Activated T-cell treated with anti-CD3 and anti-CD28 coated beads, Interleukin-2, amount 50 U/mL, for 72 hours (primary cell): ENCODE measurements at regions not wholly inside any gene's neighbourhood (a gene's known extent, or its start where the extent isn't known, plus 50 kb on each side); places are given as distances from the start of the nearest gene placed in this dataset.
"Not testable (repeated sequence)": the region's sequence is repeated elsewhere in the genome, so short reads cannot be mapped to it uniquely, and the experiment has no call there.

ENCODE experiments used
- ATAC-seq, 2 donors: fragments of 150-1000 bp; cut with Tn5 transposase; replicated peaks in 1 of 2; 2 replicates each; pipeline ENCODE4 v1.10.0; 2021; ENCODE audit warnings: moderate library complexity in 2 of 2, mild to moderate bottlenecking in 1 of 2
- DNase-seq, 2 donors: peaks; one replicate each; pipeline ENCODE4 v3.0.0; 2021 to 2022; ENCODE audit warnings: mixed read lengths in 1 of 2
- H3K27ac Mint-ChIP-seq: one replicate; pipeline ENCODE4 v1.8.0; 2022; ENCODE audit warnings: mild to moderate bottlenecking, moderate library complexity, mixed read lengths
- H3K27me3 Mint-ChIP-seq: one replicate; pipeline ENCODE4 v1.8.0; 2022; ENCODE audit warnings: low read depth, mixed read lengths
- H3K36me3 Mint-ChIP-seq, 2 donors: one replicate each; pipeline ENCODE4 v1.8.0; 2022; ENCODE audit warnings: mixed read lengths in 2 of 2, mild to moderate bottlenecking in 1 of 2; ENCODE audit not compliant: insufficient read depth in 2 of 2
- H3K4me1 Mint-ChIP-seq: one replicate; pipeline ENCODE4 v1.8.0; 2022; ENCODE audit warnings: low read depth, mixed read lengths
- H3K4me3 Mint-ChIP-seq, 2 donors: one replicate each; pipeline ENCODE4 v1.8.0; 2022; ENCODE audit warnings: mild to moderate bottlenecking in 2 of 2, mixed read lengths in 2 of 2, moderate library complexity in 2 of 2
- H3K9me3 Mint-ChIP-seq, 2 donors: one replicate each; pipeline ENCODE4 v1.8.0; 2022; ENCODE audit warnings: mixed read lengths in 2 of 2

- DNase-seq (no peak), ATAC-seq (no peak)
- no peak overlapping the region for H3K27ac Mint-ChIP-seq
- no peak overlapping the region for H3K4me3 Mint-ChIP-seq
- H3K27me3 Mint-ChIP-seq: peaks cover 40% of the 10 kb centered on the region
- no peaks in the 10 kb centered on the region for H3K36me3 Mint-ChIP-seq
- no peaks in the 10 kb centered on the region for H3K4me1 Mint-ChIP-seq
- no peaks in the 10 kb centered on the region for H3K9me3 Mint-ChIP-seq
These were observed 62.6 kb upstream of the HAND1 start for GRCh38 chr5:154540600-154540999.

DNA sequence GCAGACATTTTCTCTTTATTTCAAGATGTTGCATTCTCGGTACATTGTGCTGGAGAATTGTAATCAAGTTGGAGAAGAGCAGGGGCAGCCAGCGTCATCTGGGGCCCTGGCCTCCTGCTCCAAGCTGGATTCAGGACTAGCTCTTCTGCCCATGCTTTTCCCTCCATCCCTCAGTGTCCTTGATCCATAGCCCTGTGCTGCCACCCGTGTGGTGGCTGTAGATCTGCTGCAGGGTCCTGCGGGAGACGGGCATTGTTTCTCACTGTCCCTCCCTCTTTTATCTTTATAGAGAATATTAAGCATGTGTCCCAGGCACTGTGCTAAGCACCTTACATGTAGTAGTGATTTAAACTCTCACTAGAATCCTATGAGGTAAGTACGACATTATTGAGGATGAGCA, 60.5 kb upstream of the HAND1 start:
- no peak for DNase-seq
- Mint-ChIP-seq H3K27me3 (peaks cover 44% of the 10 kb centered on the region), H3K27ac (no peak overlapping the region), H3K4me1 (no peaks in the 10 kb centered on the region), H3K9me3 (no peaks in the 10 kb centered on the region), H3K4me3 (no peak overlapping the region), H3K36me3 (no peaks in the 10 kb centered on the region)
- ATAC-seq: no peak

DNA sequence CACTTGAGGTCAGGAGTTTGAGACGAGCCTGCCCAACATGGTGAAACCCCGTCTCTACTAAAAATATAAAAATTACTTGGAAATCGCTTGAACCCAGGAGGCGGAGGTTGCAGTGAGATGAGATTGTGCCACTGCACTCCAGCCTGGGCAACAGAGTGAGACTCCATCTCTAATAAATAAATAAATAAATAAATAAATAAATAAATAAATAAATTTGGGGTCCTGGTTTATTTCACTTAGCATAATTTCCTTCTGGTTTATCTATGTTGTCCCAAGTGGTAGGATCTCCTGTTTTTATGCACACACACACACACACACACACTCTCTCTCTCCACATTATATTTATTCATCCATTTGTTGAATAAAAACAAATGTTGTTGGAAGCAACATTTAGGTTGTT, 58.4 kb upstream of the HAND1 start:
- H3K4me3 Mint-ChIP-seq, H3K4me1 Mint-ChIP-seq, H3K27ac Mint-ChIP-seq, ATAC-seq, H3K9me3 Mint-ChIP-seq, H3K36me3 Mint-ChIP-seq, DNase-seq: not testable (repeated sequence)
- H3K27me3 Mint-ChIP-seq: peaks cover 27% of the 10 kb centered on the region

DNA sequence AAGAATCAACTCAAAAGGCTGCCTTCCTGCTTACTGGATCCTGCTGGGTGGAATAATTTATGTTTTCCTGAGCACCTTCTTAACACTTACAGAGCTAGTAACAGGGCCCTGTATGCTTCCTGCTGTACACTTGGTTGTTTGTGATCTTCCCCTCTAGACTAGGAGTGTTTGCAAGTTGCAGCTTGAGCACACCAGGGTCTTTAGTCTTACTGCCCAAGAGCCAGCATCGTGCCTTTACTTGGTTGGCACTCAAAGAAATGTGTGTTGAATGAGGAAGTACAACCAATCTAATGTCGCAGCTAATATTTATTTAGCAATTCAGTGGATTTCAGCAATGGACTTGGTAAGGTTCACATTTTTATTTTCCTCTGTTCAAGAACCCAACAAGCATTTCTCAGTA, 57.5 kb upstream of the HAND1 start:
- Mint-ChIP-seq H3K27ac (no peak overlapping the region), H3K9me3 (peaks cover 0 to 2% of the 10 kb centered on the region in 2 donors), H3K36me3 (no peaks in the 10 kb centered on the region), H3K4me1 (no peaks in the 10 kb centered on the region), H3K4me3 (no peak overlapping the region), H3K27me3 (peaks cover 30% of the 10 kb centered on the region)
- ATAC-seq: no peak
- no peak for DNase-seq

DNA sequence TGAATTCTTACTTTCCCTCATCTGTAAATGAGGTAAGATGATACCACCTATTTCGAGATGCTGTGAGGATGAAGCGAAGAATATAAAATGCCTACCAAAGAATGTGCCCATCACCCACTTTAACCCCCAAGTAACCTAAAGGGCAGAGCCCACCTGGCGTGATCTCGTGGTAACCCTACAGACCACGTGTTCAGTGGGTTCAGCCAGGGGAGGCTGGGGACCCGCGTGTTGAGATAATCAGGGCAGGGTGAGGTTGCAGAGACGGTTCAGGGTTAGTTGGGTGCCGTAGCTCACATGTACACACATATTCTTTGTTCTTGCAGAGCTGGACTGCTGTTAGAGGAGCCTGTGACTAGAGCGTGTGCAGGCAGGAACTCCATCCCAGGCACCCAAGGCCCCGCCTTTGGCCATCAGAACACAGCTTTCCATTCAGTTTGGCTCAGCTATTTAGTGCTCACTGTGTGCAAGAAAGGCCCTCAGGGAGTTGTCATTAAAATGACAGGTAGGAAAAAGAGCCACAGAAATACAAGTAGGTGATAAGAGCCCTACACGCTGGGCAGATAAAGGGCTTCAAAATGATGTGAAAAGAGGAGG, 56.5 kb upstream of the HAND1 start:
- no peak overlapping the region for H3K27ac Mint-ChIP-seq
- no peaks in the 10 kb centered on the region for H3K4me1 Mint-ChIP-seq
- peaks cover 0 to 2% of the 10 kb centered on the region in 2 donors for H3K9me3 Mint-ChIP-seq
- peaks cover 30% of the 10 kb centered on the region for H3K27me3 Mint-ChIP-seq
- no peaks in the 10 kb centered on the region for H3K36me3 Mint-ChIP-seq
- ATAC-seq (no peak), DNase-seq (no peak)
- no peak overlapping the region for H3K4me3 Mint-ChIP-seq

GRCh38 chr5:154529282-154529681, 51.3 kb upstream of the HAND1 start:
- ATAC-seq (no peak), DNase-seq (no peak)
- H3K4me3 Mint-ChIP-seq: no peak overlapping the region
- H3K27ac Mint-ChIP-seq: no peak overlapping the region
- peaks cover 0 to 2% of the 10 kb centered on the region in 2 donors for H3K9me3 Mint-ChIP-seq
- no peaks in the 10 kb centered on the region for H3K36me3 Mint-ChIP-seq
- peaks cover 25% of the 10 kb centered on the region for H3K27me3 Mint-ChIP-seq
- no peaks in the 10 kb centered on the region for H3K4me1 Mint-ChIP-seq

GRCh38 chr5:154528005-154528594, 50.1 kb upstream of the HAND1 start:
- Mint-ChIP-seq H3K9me3 (peaks cover 0 to 2% of the 10 kb centered on the region in 2 donors), H3K4me3 (no peak overlapping the region), H3K27ac (no peak overlapping the region), H3K36me3 (no peaks in the 10 kb centered on the region), H3K4me1 (no peaks in the 10 kb centered on the region), H3K27me3 (peaks cover 35% of the 10 kb centered on the region)
- DNase-seq (no peak), ATAC-seq (no peak)
